Activated CD8-positive, alpha-beta memory T cell treated with anti-CD3 and anti-CD28 coated beads, Interleukin-2, amount 50 U/mL, for 4 hours (primary cell): ENCODE measurements at regions not wholly inside any gene's neighbourhood (a gene's known extent, or its start where the extent isn't known, plus 50 kb on each side); places are given as distances from the start of the nearest gene placed in this dataset.
"Not testable (repeated sequence)": the region's sequence is repeated elsewhere in the genome, so short reads cannot be mapped to it uniquely, and the experiment has no call there.

Experiments used
- DNase-seq: peaks from one replicate; pipeline ENCODE4 v3.0.0-alpha.2; 2020

GRCh38 chr5:126677121-126677520, 76.4 kb downstream of the PHAX start:
- DNase-seq = no peak

- DNase-seq = no peak
These were observed 79.6 kb downstream of the PHAX start for GRCh38 chr5:126680191-126680817.

- DNase-seq = not testable (repeated sequence)
These were observed 80.6 kb downstream of the PHAX start for GRCh38 chr5:126681314-126681713.

- DNase-seq = no peak
These were observed 81.2 kb downstream of the PHAX start for GRCh38 chr5:126681970-126682369.

GRCh38 chr5:126682856-126683255, 82.1 kb downstream of the PHAX start:
- DNase-seq = no peak

- no peak for DNase-seq
These were observed 83.2 kb downstream of the PHAX start for GRCh38 chr5:126683912-126684311.

GRCh38 chr5:126684656-126685442, 84.1 kb downstream of the PHAX start:
- DNase-seq = peak; percentile 71

GRCh38 chr5:126686451-126687126, 85.8 kb downstream of the PHAX start:
- DNase-seq = no peak

GRCh38 chr5:126692971-126693370, 84.0 kb upstream of the LMNB1 start:
- DNase-seq = no peak

- DNase-seq = no peak
These were observed 83.1 kb upstream of the LMNB1 start for GRCh38 chr5:126693806-126694205.

GRCh38 chr5:126694403-126694802, 82.5 kb upstream of the LMNB1 start:
- DNase-seq = no peak

GRCh38 chr5:126695091-126695490, 81.8 kb upstream of the LMNB1 start:
- no peak for DNase-seq

- no peak for DNase-seq
These were observed 69.9 kb upstream of the LMNB1 start for GRCh38 chr5:126707080-126707479.

- no peak for DNase-seq
These were observed 61.2 kb upstream of the LMNB1 start for GRCh38 chr5:126715765-126716164.

GRCh38 chr5:126716861-126717260, 60.1 kb upstream of the LMNB1 start:
- DNase-seq = no peak

GRCh38 chr5:126718236-126718868, 58.6 kb upstream of the LMNB1 start:
- no peak for DNase-seq

GRCh38 chr5:126720369-126720768, 56.6 kb upstream of the LMNB1 start:
- DNase-seq = no peak

- no peak for DNase-seq
These were observed 53.3 kb upstream of the LMNB1 start for GRCh38 chr5:126723643-126724042.
